Osteoblast (primary cell): ENCODE measurements at regions not wholly inside any gene's neighbourhood (a gene's known extent, or its start where the extent isn't known, plus 50 kb on each side); places are given as distances from the start of the nearest gene placed in this dataset.

Experiments
- DNase-seq: peaks from one replicate; pipeline ENCODE4 v3.0.0; 2011; ENCODE audit warnings: low spot score, mixed read lengths; ENCODE audit not compliant: insufficient read length; ENCODE audit errors: missing footprints
- H2AFZ ChIP-seq: 2 replicates; pipeline ENCODE4 v1.6.0; 2011; ENCODE audit warnings: mild to moderate bottlenecking, low read length
- H3K27ac ChIP-seq: 2 replicates; pipeline ENCODE4 v1.5.1; 2011; ENCODE audit warnings: mild to moderate bottlenecking, low read depth, low read length, moderate library complexity
- H3K27me3 ChIP-seq: 2 replicates; pipeline ENCODE4 v1.6.0; 2012; ENCODE audit warnings: mild to moderate bottlenecking, control low read depth, inconsistent platforms, low read length, moderate library complexity; ENCODE audit not compliant: insufficient read depth
- H3K36me3 ChIP-seq: 2 replicates; pipeline ENCODE4 v1.5.1; 2011; ENCODE audit warnings: mild to moderate bottlenecking, low read length, control low read depth, moderate library complexity; ENCODE audit not compliant: insufficient read depth
- H3K4me1 ChIP-seq: 2 replicates; pipeline ENCODE4 v1.5.1; 2011; ENCODE audit warnings: mild to moderate bottlenecking, low read length, control low read depth, moderate library complexity; ENCODE audit not compliant: insufficient read depth
- H3K4me2 ChIP-seq: 2 replicates; pipeline ENCODE4 v1.6.0; 2011; ENCODE audit warnings: mild to moderate bottlenecking, low read length; ENCODE audit not compliant: insufficient read depth
- H3K4me3 ChIP-seq: fragments of 200-600 bp; sonication (generic); 3 replicates; pipeline ENCODE4 v1.5.1; 2012; ENCODE audit warnings: mild to moderate bottlenecking, low read length, inconsistent platforms; ENCODE audit not compliant: insufficient read depth
- H3K79me2 ChIP-seq: 2 replicates; pipeline ENCODE4 v1.6.0; 2012; ENCODE audit warnings: mild to moderate bottlenecking, low read length, control low read depth, inconsistent platforms; ENCODE audit not compliant: insufficient read depth
- H3K9me3 ChIP-seq: 2 replicates; pipeline ENCODE4 v1.5.1; 2011; ENCODE audit warnings: low read depth, low read length, control low read depth
- H4K20me1 ChIP-seq: 2 replicates; pipeline ENCODE4 v1.6.0; 2012; ENCODE audit warnings: mild to moderate bottlenecking, low read length, control low read depth; ENCODE audit not compliant: insufficient read depth
- CTCF ChIP-seq: IDR thresholded peaks from 2 replicates; pipeline ENCODE4 v1.5.1; 2011; ENCODE audit warnings: mild to moderate bottlenecking, low read depth, low read length, moderate library complexity; ENCODE audit errors: extremely low read depth

DNA sequence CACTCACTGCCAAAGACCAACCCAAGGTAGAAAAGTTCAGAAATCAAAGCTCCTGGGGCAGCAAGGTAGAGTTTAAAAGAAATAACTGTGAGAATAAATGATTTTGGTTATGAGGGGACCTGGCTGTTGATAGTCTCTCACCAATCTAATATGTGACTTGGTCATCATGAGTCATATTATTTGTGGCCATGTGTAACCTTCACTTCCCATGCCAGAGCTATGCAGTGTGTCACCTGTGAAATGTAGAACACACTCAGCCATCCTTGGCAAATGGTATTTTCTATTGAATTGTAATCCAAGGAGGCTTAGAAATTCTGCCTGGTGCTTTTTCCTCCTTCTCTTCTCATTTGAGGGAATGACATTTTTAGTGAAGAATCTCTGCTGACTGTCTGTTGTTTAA is 184.2 kb upstream of the STAC start:
- Histone ChIP-seq H3K27ac (no peak overlapping the region), H3K4me3 (no peak overlapping the region), H3K4me2 (no peak overlapping the region), H3K79me2 (no peaks in the 10 kb centered on the region), H4K20me1 (no peaks in the 10 kb centered on the region), H3K9me3 (no peaks in the 10 kb centered on the region), H3K36me3 (no peaks in the 10 kb centered on the region), H3K4me1 (no peaks in the 10 kb centered on the region), H2AFZ (no peak overlapping the region), H3K27me3 (no peaks in the 10 kb centered on the region)
- DNase-seq = no peak
- TF ChIP-seq CTCF = no peak

DNA sequence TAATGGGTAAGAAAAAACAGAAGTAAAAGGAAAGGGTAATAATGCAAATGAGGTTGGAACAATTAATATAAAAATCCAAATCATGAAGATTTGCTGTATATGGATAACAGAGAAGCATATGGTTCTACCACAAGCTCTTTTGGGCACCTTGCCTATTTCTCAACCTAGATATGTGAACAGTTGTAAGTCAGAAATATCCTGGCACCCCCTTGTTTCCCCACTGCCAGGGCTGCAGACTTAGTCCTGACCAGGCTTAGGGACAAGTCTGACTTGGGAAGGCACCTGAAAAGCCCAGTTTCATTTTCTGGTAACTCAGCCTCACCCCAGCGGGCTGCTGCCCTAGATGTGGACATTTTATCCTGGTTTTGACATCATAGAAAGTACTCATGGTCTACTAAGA is 183.2 kb upstream of the STAC start:
- Histone ChIP-seq H3K4me3 (no peak overlapping the region), H4K20me1 (no peaks in the 10 kb centered on the region), H2AFZ (no peak overlapping the region), H3K36me3 (no peaks in the 10 kb centered on the region), H3K4me1 (no peaks in the 10 kb centered on the region), H3K79me2 (no peaks in the 10 kb centered on the region), H3K27me3 (no peaks in the 10 kb centered on the region), H3K4me2 (no peak overlapping the region), H3K27ac (no peak overlapping the region), H3K9me3 (no peaks in the 10 kb centered on the region)
- no peak for TF ChIP-seq CTCF
- no peak for DNase-seq

DNA sequence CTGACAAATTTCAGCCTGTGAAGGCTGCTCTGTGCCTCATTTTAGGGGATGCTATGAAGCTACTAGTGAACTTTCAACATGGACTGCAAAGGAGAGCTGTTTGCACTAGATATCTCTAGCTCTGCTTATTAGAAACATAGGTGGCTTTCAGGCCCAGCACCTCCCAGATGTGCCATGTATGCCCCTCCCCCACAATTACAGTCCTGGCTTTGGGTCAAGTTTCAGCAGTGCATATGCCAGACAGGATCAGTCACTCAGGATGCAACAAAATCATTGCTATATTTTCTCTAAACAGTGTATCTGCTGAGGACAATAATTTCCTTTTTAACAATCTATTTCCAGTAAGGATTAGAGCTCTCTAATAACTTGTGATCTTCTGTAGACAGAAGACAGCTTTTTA is 178.8 kb upstream of the STAC start:
- H3K27ac ChIP-seq = no peak overlapping the region
- H2AFZ ChIP-seq = no peak overlapping the region
- DNase-seq = no peak
- no peak overlapping the region for H3K4me3 ChIP-seq
- no peaks in the 10 kb centered on the region for H3K27me3 ChIP-seq
- H3K9me3 ChIP-seq = no peaks in the 10 kb centered on the region
- H3K36me3 ChIP-seq = no peaks in the 10 kb centered on the region
- H3K4me1 ChIP-seq = no peaks in the 10 kb centered on the region
- no peak for TF ChIP-seq CTCF
- no peak overlapping the region for H3K4me2 ChIP-seq
- no peaks in the 10 kb centered on the region for H3K79me2 ChIP-seq
- H4K20me1 ChIP-seq = no peaks in the 10 kb centered on the region

DNA sequence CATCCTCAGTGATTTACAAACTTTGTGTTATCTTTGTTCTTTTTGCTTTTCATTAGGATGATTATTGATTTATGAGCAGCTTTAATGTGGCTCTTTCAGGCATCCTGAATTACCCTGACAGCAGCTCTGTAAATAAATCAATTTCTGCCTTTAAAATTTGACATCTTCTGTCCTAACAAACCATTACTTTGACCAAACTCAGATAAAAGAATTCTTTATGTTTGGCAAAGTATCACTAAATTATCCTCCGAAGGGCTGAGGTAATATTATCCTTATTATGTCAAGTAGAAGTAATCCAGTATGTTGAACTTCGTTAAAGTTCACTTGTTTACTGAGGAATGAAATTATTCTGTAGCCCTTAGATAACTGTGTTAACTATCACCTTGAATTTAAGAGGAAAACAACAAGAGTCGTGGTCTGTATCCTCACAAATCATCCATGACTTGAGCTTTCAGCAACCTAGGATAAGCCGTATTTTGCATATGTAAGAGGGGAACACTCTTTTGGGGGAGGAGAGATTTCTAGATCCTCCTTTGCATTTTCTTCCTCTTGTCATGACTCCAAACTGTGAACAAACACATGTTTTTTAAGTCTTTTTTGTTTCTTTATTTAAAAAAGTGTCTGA is 173.2 kb upstream of the STAC start:
- DNase-seq = no peak
- H3K36me3 ChIP-seq = no peaks in the 10 kb centered on the region
- no peak for TF ChIP-seq CTCF

More for the DNA sequence above, 173.2 kb upstream of the STAC start:
- H2AFZ ChIP-seq = no peak overlapping the region
- no peak overlapping the region for H3K27ac ChIP-seq
- no peak overlapping the region for H3K4me3 ChIP-seq
- no peaks in the 10 kb centered on the region for H3K9me3 ChIP-seq
- H3K27me3 ChIP-seq = no peaks in the 10 kb centered on the region
- no peak overlapping the region for H3K4me2 ChIP-seq
- H3K4me1 ChIP-seq = no peaks in the 10 kb centered on the region
- H3K79me2 ChIP-seq = no peaks in the 10 kb centered on the region
- H4K20me1 ChIP-seq = no peaks in the 10 kb centered on the region
